ENCODE measurements at regions not wholly inside any gene's neighbourhood (a gene's known extent, or its start where the extent isn't known, plus 50 kb on each side); places are given as distances from the start of the nearest gene placed in this dataset.

- no peak for DNase-seq (ENCODE audit: low read depth)
- no peak for TF ChIP-seq CTCF (IDR thresholded peaks at IDR 0.05; ENCODE audit: control insufficient read depth, insufficient read depth, low read depth, low read length, missing control alignments)
- no peak overlapping the region for H3K4me3 ChIP-seq (ENCODE audit: control insufficient read depth, low read depth, low read length)
These were observed 109.2 kb downstream of the MTRR start for GRCh38 chr5:7978114-7978513.

- no peak overlapping the region for H3K4me3 ChIP-seq (ENCODE audit: control insufficient read depth, low read depth, low read length)
- no peak for DNase-seq (ENCODE audit: low read depth)
- TF ChIP-seq CTCF (IDR thresholded peaks at IDR 0.05; ENCODE audit: control insufficient read depth, insufficient read depth, low read depth, low read length, missing control alignments) = no peak
These were observed 110.0 kb downstream of the MTRR start for GRCh38 chr5:7978991-7979390.

- no peak for TF ChIP-seq CTCF (IDR thresholded peaks at IDR 0.05; ENCODE audit: control insufficient read depth, insufficient read depth, low read depth, low read length, missing control alignments)
- H3K4me3 ChIP-seq (ENCODE audit: control insufficient read depth, low read depth, low read length) = no peak overlapping the region
- no peak for DNase-seq (ENCODE audit: low read depth)
These were observed 111.9 kb downstream of the MTRR start for GRCh38 chr5:7980881-7981280.

GRCh38 chr5:7983433-7983832 is 114.5 kb downstream of the MTRR start:
- no peak for DNase-seq (ENCODE audit: low read depth)
- TF ChIP-seq CTCF (IDR thresholded peaks at IDR 0.05; ENCODE audit: control insufficient read depth, insufficient read depth, low read depth, low read length, missing control alignments) = no peak
- H3K4me3 ChIP-seq (ENCODE audit: control insufficient read depth, low read depth, low read length) = no peak overlapping the region

GRCh38 chr5:7991125-7991821 is 122.3 kb downstream of the MTRR start:
- no peak for DNase-seq (ENCODE audit: low read depth)
- no peak for TF ChIP-seq CTCF (IDR thresholded peaks at IDR 0.05; ENCODE audit: control insufficient read depth, insufficient read depth, low read depth, low read length, missing control alignments)
- no peak overlapping the region for H3K4me3 ChIP-seq (ENCODE audit: control insufficient read depth, low read depth, low read length)

- H3K4me3 ChIP-seq (ENCODE audit: control insufficient read depth, low read depth, low read length) = no peak overlapping the region
- DNase-seq (ENCODE audit: low read depth) = no peak
- no peak for TF ChIP-seq CTCF (IDR thresholded peaks at IDR 0.05; ENCODE audit: control insufficient read depth, insufficient read depth, low read depth, low read length, missing control alignments)
These were observed 126.8 kb downstream of the MTRR start for GRCh38 chr5:7995688-7996294.
